ENCODE measurements at regions not wholly inside any gene's neighbourhood (a gene's known extent, or its start where the extent isn't known, plus 50 kb on each side); places are given as distances from the start of the nearest gene placed in this dataset.

DNA sequence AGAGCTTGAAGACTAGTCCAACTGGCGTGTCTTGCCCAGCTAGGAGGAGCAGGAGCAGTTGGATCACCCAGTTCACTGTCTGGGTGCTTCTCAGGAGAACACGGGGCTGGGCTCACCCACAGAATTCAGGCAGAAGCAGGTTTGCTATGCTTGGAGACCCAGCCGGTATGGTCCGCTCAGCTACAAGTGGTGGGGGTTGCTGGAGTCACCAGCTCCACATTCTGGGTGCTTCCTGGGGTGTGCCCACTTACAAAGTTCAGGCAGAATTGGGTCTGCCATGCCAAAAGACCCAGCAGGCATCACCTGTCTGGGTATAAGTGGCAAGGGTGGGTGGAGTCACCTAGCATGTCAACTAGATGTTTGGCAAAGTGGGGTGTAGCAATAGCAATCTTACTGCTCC is 1061.8 kb downstream of the PCDH19 start:
- H3K4me3 ChIP-seq (ENCODE audit: low read depth, low read length): no peak overlapping the region
- TF ChIP-seq, protein P1, sequence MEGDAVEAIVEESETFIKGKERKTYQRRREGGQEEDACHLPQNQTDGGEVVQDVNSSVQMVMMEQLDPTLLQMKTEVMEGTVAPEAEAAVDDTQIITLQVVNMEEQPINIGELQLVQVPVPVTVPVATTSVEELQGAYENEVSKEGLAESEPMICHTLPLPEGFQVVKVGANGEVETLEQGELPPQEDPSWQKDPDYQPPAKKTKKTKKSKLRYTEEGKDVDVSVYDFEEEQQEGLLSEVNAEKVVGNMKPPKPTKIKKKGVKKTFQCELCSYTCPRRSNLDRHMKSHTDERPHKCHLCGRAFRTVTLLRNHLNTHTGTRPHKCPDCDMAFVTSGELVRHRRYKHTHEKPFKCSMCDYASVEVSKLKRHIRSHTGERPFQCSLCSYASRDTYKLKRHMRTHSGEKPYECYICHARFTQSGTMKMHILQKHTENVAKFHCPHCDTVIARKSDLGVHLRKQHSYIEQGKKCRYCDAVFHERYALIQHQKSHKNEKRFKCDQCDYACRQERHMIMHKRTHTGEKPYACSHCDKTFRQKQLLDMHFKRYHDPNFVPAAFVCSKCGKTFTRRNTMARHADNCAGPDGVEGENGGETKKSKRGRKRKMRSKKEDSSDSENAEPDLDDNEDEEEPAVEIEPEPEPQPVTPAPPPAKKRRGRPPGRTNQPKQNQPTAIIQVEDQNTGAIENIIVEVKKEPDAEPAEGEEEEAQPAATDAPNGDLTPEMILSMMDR (IDR thresholded peaks at IDR 0.05; ENCODE audit: insufficient read depth, low read length): no peak
- no peak for DNase-seq (ENCODE audit: low read depth)

DNA sequence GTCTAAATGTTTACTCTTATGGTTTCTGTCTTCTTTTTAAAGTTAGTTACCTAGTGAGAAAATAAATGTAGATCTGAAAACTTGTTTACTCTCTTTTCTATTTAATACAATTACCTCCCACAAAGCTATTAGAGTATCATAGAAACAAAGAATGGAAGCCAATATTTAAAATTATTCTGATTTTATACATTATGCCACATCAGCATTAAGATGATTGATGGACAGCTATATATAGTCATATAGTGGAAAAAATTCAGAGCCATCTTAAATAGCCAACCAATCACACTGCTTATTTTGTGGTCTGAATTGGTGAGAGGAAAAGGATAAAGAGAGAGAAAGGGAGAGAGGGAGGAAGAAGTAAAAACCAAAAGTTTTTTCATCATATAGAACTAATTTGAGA is 1101.8 kb downstream of the PCDH19 start:
- TF ChIP-seq, protein P1 (IDR thresholded peaks at IDR 0.05; ENCODE audit: insufficient read depth, low read length): no peak

DNA sequence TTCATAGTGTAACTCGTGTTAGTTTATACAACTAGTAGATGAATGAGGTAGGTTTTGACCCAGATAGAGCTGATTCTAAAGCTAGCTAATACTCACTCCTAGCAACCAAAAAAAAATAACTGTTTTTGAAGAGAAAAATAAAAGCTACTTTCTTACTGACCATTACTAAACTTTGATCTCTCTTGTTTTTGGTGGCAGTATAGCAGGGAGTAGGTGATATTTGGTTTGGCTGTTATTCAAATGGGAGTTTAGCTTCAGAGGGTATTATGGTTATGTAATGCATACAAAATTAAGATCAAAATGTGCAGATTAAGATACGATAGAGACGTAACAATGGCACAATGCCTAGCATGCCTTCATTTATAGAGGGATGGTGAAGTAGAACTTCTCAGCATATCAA is 1104.5 kb downstream of the PCDH19 start:
- DNase-seq (ENCODE audit: low read depth): no peak
- no peak overlapping the region for H3K4me3 ChIP-seq (ENCODE audit: low read depth, low read length)
- TF ChIP-seq, protein P1 (IDR thresholded peaks at IDR 0.05; ENCODE audit: insufficient read depth, low read length): no peak

More for the DNA sequence above, 1101.8 kb downstream of the PCDH19 start:
- no peak overlapping the region for H3K4me3 ChIP-seq (ENCODE audit: low read depth, low read length)
- DNase-seq (ENCODE audit: low read depth): no peak

DNA sequence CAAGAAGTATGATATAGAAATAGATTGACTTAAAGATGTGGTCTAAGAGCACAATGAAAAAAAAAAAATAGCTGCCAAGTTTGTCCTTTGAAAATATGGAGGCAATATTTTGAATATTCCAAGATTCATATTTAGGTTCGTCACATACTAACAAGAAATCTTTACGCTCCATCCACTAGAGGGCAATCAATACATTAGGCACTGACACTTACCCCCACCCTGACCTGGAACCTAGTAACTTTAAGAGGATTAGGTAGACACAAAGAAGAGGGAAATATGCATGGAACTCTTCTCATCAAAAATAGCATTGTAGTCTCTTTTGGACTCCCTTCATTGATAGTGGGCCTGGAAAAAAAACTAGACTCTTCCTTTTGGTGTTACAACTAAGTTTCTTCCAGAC is 1108.1 kb downstream of the PCDH19 start:
- H3K4me3 ChIP-seq (ENCODE audit: low read depth, low read length): no peak overlapping the region
- DNase-seq (ENCODE audit: low read depth): no peak
- TF ChIP-seq, protein P1 (IDR thresholded peaks at IDR 0.05; ENCODE audit: insufficient read depth, low read length): no peak

DNA sequence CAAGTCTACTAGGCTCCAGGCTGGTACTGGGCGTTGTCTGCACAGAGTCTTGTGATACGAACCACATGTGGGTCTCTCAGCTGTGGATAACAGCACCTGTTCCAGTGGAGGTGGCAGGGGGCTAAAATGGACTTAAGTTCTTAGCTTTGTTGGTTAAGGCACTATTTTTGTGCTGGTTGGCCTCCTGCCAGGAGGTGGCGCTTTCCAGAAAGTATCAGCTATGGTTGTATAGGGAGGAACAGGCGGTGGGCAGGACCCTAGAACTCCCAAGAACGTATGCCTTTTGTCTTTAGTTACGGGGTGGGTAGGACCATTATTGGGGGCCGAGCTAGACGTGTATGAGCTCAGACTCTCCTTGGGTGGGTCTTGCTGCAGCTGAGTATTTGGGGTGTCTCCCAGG is 1138.4 kb downstream of the PCDH19 start:
- H3K4me3 ChIP-seq (ENCODE audit: low read depth, low read length): no peak overlapping the region
- no peak for DNase-seq (ENCODE audit: low read depth)
- TF ChIP-seq, protein P1 (IDR thresholded peaks at IDR 0.05; ENCODE audit: insufficient read depth, low read length): no peak

DNA sequence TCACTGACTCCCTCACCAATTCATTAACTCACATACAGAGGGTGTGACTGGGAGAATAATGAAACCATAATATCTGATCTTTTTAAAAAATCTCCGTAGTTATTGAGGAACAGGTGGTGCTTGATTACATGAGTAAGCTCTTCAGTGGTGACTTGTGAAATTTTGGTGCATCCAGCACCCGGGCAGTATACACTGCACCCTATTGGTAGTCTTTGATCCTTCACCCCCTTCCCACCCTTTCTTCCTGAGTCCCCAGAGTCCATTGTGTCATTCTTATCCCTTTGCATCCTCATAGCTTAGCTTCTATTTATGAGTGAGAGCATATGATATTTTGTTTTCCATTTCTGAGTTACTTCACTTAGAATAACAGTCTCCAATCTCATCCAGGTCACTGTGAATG is 1143.8 kb downstream of the PCDH19 start:
- no peak for DNase-seq (ENCODE audit: low read depth)
- H3K4me3 ChIP-seq (ENCODE audit: low read depth, low read length): no peak overlapping the region
- TF ChIP-seq, protein P1 (IDR thresholded peaks at IDR 0.05; ENCODE audit: insufficient read depth, low read length): no peak

DNA sequence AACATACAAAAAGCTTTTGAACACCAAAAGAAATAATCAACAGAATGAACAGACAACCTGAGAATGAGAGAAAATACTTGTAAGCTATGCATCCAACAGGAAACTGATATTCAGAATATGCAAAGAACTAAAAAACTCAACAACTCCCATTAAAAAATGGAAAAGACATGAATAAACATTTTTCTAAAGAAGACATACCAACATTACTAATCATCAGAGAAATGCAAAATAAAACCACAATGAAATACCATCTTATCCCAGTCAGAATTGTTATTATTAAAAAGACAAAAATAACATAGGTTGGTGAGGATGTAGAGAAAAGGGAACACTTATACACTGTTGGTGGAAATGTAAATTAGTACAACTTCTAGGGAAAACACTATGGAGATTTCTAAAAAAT is 1161.9 kb downstream of the PCDH19 start:
- no peak for DNase-seq (ENCODE audit: low read depth)
- TF ChIP-seq, protein P1 (IDR thresholded peaks at IDR 0.05; ENCODE audit: insufficient read depth, low read length): no peak
- no peak overlapping the region for H3K4me3 ChIP-seq (ENCODE audit: low read depth, low read length)
